HUDEP-2 (cell line): ENCODE measurements at regions not wholly inside any gene's neighbourhood (a gene's known extent, or its start where the extent isn't known, plus 50 kb on each side); places are given as distances from the start of the nearest gene placed in this dataset.

ENCODE experiments used
- DNase-seq, 76 experiments: peaks; one replicate each; lab custom pipeline; 2025; ENCODE audit not compliant: unreplicated experiment in 76 of 76; lab: John Stamatoyannopoulos, UW

DNA sequence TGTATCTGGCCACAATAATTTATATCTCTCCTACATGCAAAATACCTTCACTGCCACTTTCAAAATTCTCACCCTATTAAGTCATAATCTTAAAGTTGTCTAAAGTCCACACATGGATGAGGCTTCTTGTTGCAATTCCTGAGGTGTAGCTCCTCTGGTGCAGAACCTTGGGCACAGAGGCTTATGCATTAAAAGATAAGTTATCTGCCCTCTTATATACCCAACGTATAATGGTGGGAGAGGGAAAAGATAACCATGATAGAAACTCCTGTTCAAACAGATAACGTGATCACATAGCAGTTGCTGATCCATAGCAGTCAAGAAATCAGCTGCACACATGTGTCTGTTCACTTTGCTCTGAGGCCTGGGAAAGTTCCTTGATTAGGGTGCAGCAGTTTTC lies 1767.0 kb downstream of the MAT2B start:
- peak in 19 of 76 experiments; percentile 4 to 76 (median 25) for DNase-seq

DNA sequence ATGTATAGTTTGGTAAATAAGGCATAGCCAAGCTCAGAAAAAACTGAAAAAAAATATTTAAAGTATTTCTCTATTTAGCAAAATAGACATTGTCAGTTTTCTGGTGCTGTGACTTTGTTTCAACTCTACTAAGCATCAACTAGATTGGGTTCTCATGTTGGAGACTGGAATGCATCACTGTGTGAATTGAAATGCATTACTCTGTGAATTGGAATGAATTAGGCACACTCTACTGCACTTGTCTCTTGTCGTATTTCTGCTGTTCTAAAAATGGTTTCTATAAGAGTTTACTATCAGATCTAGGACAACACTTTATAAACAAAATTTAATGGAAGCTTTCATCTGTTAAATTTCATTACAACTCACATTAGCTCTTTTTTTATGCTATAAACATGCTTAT lies 1772.2 kb downstream of the MAT2B start:
- no peak for DNase-seq

DNA sequence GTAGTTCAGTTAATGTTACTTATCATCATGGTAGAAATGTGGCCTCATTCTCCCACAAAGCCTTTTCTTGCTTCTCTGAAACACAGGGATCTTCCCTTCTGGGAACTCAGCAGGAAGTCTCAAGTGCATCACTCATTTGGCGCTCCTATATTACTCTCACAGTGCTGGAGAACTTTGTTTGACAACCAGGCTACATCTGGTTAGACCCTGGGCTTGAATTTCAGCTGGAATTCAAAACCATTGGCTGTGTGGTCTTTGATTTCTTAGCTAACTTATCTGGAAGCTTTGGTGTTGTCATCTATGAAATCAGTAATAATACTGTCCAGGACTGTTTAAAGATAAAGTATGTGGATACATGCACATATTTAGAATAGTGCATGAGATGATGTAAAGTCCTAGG lies 1777.1 kb downstream of the MAT2B start:
- no peak for DNase-seq

DNA sequence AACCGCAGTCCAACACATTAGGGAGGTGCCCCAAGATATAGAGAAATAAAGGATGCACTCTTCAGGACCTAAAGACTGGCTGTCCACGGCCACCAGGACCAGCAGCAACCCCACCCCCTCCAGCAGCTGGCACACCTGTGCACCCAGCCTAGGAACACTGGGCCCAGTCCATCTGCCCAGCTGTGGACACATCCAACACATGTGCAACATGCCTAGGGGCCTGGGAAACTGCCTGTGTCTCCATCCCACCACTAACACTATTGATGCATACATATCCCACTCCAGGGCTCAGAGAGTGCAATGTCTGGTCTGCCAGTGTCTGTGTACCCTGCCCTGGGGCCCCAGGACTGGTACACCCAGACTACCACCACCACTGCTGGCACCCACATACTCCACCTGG lies 1781.3 kb downstream of the MAT2B start:
- no peak for DNase-seq

DNA sequence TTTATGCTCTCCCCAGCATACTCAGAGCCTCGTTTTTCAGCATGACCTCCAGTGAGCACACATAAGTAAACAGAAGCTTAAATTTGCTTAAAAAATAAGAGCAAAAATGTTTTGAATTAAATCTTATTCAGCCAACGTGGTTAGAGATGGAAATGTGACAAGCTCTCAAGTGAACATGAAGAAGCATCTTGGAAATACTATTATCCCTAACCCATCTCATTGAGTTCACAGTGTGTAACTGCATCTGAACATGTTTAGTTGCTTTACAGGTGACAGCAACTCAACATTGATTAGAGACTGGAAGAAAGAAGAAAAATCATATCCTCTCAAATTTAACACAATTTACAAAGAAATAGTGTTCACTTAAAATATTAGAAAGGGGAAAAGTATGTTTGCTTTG lies 1785.1 kb downstream of the MAT2B start:
- no peak for DNase-seq

DNA sequence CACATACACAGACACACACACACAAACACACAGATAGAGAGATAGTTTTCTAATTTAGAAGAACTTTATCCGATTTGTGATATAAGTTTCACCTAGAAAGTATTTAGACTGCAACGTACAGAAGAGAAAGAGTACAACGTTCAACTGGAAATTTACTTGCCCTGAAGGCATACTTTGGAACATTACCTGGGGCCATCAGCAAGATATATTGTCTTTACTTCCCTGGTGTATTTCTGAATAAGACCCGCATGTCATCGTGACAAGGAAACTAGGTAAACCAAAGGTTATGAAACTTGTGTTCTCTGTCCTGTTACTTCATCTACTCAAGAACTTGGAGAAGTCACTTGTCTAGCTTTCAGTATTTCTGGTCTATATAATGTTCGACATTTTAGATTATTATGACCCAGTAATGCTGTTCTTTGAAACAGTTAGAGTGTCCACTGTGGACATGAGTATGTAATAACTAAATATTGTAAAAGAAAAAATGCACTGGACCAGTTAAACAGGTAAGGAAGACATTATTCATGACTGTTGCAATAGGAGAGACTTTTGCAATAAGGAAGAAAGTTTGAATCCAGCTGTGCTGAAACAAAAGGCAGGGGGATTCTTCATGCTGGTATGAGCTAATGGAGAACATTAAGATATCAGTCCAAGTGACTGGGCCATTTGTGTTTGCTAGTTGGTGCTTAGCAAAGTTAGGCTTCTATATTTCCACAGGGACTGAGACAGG lies 1791.1 kb downstream of the MAT2B start:
- DNase-seq, result no peak

DNA sequence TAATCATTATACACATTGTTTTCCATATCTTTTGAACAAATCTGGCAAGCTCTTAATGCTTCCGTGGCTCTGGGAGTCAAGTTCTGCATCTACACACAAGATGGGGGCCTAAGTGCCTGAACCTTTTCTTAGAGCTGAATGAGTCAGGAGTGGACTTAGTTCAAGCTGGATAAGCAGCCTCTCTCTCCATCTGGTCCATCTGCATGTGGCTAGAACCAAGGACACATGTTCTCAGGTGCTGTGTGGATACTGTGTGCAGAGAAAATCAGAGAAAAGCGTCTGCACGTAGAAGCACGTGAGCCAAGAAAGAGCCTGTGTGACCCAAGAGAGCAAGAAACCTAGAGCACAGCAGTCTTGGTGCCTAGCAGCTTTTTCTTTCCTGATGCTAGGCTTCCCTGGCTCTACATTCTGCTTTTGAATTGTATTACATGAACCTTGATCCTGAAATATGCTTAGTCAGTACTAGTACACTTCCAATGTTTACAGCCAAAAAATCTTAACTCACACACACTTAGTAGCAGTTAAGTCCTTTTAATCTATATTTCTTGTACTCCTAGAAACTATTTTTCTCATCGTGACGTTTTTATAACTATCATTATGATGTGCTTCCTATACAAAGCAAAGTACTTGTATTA lies 1798.9 kb downstream of the MAT2B start:
- no peak for DNase-seq

DNA sequence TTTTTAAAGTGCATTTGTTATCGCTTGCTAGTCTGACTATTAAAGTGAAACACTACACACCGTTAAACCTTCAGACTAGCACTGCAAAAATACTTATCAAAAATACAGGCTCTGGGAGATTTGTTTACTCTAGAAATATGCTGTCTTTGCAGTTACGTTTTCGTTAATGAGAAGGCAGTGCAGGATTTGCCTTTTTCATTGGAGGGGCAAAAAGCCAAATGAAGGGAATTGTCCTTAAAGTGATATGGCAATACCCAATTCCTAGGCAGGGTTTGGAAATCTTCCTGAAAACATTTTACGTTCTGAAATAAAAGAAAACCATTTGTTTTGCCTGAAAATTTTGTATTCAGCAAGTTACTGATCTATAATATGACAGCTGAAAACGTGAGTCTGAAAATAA lies 1800.2 kb downstream of the MAT2B start:
- DNase-seq, result no peak

DNA sequence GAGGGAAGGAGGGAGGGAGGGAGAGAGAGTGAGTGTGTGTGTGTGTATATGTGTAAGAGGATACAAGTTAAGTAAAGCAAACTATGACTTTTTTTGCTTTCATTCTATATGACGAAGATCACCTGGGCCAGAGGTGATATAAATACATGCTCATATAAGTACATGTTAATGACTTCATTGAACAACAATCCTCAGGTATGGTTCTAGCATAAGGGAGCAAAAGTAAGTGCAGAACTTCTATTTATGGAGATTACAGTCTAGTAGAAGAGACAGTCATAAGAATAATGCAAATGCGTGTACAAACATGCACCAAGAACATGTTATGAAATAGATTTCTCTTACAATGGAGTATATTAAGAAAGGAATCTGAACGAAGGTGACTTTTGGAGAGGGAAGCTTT lies 1804.0 kb downstream of the MAT2B start:
- no peak for DNase-seq

DNA sequence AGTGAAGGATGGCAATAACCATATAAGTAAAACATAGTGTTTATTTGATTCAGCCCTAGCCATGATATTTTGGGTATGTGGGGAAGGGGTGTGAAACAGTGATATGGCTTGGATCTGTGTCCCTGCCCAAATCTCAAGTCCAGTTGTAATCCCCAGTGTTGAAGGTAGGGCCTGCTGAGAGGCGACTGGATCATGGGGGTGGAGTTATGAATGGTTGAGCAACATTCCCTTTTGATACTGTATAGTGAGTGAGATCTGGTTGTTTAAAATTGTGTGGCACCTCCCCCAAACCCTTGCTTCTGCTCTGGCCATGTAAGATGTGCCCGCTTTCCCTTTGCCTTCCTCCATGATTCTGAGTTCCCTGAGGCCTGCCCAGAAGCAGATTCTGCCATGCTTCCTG lies 1804.6 kb downstream of the MAT2B start:
- no peak for DNase-seq

DNA sequence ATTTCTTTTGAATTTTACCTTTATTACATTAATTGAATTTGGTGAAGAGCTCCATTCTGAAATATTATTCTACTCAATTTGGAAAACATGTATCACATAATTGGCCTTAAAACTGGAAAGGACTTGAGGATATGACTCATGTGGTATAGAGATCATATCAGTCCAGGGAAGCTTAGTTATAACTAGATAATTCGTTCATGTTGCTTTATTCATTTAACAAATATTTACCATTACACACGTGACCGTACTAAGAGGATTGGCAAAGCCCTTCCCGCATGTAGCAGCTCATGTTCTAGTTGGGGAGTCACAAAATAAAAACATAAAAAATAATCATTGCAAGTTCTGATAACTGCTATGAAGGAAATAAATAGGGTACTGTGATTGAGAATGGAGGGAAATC lies 1816.5 kb downstream of the MAT2B start:
- peak in 4 of 76 experiments; percentile 1 to 25 (median 3) for DNase-seq

DNA sequence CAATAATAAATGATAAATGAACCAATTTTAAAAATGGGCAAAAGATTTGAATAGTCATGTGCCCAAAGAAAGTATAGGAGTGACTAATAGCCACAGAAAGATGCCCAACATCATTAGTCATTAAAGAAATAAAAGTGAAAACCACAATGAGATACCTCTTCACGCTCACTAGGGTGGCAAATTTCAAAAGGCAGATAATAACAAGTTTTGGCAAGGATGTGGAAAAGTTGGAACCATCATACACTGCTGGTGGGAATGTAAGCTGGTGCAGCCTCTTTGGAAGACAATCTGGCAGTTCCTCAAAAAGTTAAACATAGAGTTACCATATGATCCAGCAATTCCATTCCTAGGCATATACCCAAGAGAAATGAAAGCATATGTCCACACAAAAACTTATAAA lies 1819.8 kb downstream of the MAT2B start:
- no peak for DNase-seq

DNA sequence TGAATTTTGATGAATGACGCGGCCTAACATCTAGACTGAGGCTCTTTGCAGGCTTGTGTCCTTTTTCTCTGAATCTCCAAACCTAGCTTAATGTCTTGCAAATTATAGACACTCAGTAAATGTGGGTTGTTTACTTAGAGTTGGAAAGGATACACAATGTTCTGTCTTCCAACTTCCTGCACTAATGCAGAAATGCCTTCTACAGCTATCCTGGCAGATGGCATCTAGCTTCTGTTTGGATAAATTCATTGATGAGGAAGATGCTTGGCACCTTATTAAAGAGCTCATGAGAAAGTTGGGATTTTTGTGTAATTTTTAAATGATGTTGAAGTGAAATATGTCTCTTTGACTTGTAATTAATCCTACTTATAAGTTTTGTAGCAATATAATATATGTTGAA lies 1822.2 kb downstream of the MAT2B start:
- DNase-seq, result no peak

DNA sequence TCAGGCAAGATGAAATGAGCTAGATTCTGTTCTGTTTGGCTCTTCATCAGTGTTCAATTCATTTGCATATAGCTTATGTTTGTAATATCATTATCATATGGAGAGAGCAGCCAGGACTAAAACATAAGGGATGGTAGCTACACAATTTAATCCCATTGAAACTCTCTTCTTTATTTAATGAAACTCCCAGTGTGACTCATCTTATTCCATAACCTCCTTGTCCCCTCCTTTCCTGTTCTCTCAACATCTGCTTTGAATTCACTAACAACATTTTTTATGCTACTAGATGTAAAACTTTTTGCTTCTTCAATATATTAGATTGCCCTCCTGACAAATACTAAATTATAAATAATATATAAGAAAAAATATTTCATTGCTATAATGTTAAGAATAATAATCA lies 1823.4 kb downstream of the MAT2B start:
- no peak for DNase-seq

DNA sequence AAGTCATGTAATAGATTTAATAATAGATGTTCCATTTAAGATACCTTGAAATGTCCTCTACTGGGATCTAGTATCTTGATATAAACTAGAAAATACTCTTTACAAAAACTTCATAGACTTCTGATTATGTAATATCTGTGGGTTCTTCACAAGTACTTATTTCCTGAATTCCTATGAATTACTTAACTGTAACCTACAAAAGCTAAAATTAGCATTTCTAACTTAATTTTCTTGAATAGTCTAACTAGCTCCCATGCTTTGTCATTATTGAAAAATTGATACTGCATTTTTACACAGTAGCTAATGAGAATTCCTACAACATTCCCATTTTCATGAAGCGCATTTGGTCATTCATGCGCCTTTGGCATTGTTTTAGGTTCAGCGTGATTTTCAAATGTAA lies 1828.2 kb downstream of the MAT2B start:
- DNase-seq, result no peak

DNA sequence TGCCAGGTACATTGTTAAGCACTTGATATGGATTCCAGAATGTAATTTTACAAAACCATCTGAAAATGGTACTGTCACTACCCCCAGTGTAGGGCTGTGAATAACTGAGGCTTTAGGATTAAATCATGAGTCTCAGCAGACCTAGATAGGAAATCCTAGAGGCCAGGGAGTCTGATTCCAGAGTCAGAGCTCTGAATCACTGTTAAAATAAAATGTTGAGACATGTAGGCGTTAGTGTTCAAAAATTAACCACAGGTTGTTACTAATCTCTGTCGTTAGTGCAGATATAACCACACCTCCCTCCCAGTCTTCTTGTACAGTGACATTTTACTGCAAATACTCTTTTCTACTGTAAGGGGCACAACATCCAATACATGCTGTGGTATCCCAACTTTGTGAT lies 1828.8 kb downstream of the MAT2B start:
- no peak for DNase-seq

DNA sequence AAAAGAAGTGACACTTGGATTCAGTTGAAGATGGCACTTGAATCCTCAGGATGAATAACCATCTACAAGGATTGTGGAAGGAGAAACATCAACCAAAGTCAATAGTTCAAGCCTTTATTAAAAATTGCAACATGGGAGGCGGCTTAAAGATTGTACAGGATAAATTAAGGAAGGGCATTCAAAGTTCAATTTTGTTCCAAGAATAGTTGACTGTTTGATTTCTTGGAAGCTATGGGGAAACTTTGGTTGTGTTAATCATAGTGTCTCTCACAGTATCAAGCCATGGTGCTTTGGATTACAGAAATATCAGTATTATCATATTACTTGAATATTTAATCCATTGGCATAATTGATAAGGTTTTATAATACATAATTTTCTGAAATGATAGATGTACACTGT lies 1844.3 kb downstream of the MAT2B start:
- no peak for DNase-seq

DNA sequence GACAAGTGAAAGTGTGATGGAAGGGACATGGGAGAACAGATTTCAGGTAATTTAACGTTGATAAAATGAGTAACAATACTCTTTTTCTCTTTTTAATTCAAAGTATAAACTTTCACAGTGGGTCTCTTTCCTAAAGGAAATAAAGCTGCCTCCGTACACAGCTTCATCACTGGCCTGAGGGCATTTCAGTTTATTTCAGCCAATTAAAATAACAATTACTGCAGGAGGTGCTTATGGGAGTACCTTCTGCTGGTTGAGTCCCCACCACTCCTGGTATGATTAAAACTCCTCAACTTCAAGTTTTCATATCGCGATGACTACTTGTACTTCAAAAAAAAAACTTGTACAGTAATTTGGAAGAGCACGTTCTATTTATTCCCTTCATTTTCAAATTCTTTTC lies 1845.9 kb downstream of the MAT2B start:
- no peak for DNase-seq

DNA sequence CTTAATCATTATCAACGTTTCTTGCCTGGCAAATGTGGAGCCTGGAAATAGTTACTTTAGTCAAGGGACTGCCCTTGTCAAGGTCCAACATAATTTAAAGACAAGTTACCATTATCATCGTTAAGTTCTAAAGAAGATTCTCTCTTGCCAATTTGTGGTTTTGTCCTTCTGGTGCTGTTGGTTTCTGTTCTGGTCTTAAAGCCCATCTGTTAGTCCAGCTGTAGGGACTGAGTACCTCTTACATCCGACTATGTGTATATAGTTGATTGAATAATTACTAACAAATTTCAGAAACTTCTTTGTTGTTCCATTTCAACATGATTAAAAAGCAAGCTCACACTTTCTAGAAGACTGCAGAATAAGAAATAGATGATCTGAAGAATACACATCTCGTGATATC lies 1854.9 kb downstream of the MAT2B start:
- DNase-seq, result no peak

DNA sequence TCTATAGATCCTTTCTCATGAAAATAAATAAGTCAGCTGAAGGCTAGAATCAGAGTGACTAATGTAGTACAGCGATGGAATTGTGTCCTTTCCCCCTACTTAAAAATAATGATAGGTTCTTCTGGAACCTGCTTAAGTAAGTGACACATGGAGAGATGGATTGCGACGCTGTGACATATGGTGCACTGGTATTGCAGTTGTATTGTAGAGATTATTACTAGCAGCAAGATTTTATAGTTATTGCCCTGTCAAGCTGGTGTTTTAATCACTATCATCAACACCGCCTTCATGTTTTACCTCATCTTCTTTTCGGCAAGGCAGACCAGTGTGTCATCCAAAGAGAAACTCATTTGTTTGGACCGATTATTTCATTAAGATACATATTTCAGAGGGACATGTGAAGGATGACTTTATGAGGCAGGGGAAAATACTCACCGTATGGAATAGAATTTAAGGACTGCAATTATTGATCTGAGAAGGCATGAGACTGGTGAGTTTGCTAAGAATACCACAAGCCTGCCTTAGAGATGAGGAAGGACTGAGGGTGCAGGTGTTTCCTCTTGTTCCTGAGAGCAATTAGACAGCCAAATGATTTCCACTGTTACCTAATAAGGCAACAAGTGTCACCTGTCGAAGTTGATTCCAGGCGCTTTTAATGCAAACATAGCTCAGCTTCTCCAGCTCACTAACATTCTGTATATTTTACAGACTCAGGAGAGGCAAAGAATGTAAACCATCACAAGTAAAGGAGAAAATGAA lies 1855.5 kb downstream of the MAT2B start:
- DNase-seq, result no peak

DNA sequence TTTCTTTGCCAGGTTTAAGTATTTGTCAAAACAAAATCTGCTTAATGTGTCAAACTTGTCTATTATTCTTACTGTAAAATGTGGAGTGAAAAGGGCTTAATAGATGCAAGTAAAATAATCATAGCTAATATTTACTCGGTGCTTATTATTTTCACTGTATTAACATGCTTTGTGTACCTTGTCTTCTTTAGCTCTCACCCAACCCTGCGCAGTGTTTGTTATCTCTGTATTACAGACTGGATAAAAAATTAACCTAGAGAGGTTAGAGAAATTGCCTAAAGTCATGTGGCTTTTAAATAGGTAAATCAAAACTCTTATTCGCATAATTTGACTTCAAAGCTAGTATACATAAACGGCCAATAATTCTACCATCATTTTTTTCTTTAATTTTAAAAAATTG lies 1864.8 kb downstream of the MAT2B start:
- DNase-seq, result no peak

DNA sequence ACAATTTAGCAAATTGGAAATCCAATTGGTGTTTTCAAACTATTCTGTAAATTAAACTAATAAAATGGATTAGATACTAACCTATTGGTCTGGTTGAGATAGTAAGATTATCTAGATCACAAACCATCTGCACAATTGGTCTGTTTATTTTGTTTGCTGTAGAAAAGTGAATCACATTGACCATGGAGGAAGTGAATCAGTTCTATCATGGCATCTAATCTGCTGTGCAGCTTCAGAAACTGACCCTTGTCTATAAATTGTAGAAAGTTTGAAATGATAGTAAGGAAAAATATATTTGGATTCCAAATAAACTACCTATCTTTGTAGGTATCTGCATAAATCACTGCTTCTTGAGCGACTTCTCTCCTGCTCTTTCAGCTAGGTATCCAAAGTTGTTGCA lies 1865.4 kb downstream of the MAT2B start:
- DNase-seq, result no peak
